H1 (cell line): ENCODE measurements at regions not wholly inside any gene's neighbourhood (a gene's known extent, or its start where the extent isn't known, plus 50 kb on each side); places are given as distances from the start of the nearest gene placed in this dataset.

Experiments
- EZH2 ChIP-seq: fragments of 200-600 bp; sonication (generic); IDR thresholded peaks from 2 replicates; pipeline ENCODE4 v1.7.1; 2012; ENCODE audit warnings: low read depth, mild to moderate bottlenecking, moderate library complexity, low read length, inconsistent platforms; ENCODE audit not compliant: severe bottlenecking
- PHF8 ChIP-seq: fragments of 200-600 bp; sonication (generic); conservative IDR thresholded peaks from 2 replicates; pipeline ENCODE4 v1.7.1; 2012; ENCODE audit warnings: low read depth, mild to moderate bottlenecking, inconsistent platforms, low read length, moderate library complexity
- SAP30 ChIP-seq: fragments of 300-600 bp; sonication (generic); IDR thresholded peaks from 2 replicates; pipeline ENCODE4 v1.7.1; 2012; ENCODE audit warnings: low read length, moderate library complexity, mild to moderate bottlenecking, inconsistent platforms; ENCODE audit not compliant: insufficient read depth, insufficient replicate concordance
- SIN3A ChIP-seq, 2 experiments: IDR thresholded peaks in 1 of 2; conservative IDR thresholded peaks in 1 of 2; 2 replicates each; pipeline ENCODE4 v1.6.1; 2011 to 2012; ENCODE audit warnings: low read length in 2 of 2, improper control_type of control experiment in 1 of 2, low read depth in 1 of 2, mild to moderate bottlenecking in 1 of 2
- TF ChIP-seq, protein P1 (sequence below): fragments of 300-600 bp; sonication (generic); IDR thresholded peaks from 2 replicates; pipeline ENCODE4 v1.7.1; 2012; ENCODE audit warnings: low read length, moderate library complexity, mild to moderate bottlenecking, inconsistent platforms; ENCODE audit not compliant: insufficient replicate concordance

DNA sequence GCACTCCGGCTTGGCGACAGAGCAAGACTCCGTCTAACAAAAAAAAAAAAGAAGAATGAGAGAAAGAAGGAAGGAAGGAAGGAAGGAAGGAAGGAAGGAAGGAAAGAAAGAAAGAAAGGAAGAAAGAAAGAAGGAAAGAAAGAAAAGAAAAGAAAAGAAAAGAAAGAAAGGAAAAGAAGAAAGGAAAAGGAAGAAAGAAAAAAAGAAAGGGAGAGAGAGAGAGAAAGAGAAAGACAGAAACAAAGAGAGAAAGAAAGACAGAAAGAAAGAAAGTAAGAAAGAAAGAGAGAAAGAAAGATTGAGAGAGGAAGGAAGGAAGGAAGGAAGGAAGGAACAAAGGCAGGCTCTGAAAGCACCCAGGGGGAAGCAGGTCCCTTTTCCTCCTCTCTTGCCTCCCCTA, 336.6 kb upstream of the GATB start (continued):
- TF ChIP-seq, protein P1, sequence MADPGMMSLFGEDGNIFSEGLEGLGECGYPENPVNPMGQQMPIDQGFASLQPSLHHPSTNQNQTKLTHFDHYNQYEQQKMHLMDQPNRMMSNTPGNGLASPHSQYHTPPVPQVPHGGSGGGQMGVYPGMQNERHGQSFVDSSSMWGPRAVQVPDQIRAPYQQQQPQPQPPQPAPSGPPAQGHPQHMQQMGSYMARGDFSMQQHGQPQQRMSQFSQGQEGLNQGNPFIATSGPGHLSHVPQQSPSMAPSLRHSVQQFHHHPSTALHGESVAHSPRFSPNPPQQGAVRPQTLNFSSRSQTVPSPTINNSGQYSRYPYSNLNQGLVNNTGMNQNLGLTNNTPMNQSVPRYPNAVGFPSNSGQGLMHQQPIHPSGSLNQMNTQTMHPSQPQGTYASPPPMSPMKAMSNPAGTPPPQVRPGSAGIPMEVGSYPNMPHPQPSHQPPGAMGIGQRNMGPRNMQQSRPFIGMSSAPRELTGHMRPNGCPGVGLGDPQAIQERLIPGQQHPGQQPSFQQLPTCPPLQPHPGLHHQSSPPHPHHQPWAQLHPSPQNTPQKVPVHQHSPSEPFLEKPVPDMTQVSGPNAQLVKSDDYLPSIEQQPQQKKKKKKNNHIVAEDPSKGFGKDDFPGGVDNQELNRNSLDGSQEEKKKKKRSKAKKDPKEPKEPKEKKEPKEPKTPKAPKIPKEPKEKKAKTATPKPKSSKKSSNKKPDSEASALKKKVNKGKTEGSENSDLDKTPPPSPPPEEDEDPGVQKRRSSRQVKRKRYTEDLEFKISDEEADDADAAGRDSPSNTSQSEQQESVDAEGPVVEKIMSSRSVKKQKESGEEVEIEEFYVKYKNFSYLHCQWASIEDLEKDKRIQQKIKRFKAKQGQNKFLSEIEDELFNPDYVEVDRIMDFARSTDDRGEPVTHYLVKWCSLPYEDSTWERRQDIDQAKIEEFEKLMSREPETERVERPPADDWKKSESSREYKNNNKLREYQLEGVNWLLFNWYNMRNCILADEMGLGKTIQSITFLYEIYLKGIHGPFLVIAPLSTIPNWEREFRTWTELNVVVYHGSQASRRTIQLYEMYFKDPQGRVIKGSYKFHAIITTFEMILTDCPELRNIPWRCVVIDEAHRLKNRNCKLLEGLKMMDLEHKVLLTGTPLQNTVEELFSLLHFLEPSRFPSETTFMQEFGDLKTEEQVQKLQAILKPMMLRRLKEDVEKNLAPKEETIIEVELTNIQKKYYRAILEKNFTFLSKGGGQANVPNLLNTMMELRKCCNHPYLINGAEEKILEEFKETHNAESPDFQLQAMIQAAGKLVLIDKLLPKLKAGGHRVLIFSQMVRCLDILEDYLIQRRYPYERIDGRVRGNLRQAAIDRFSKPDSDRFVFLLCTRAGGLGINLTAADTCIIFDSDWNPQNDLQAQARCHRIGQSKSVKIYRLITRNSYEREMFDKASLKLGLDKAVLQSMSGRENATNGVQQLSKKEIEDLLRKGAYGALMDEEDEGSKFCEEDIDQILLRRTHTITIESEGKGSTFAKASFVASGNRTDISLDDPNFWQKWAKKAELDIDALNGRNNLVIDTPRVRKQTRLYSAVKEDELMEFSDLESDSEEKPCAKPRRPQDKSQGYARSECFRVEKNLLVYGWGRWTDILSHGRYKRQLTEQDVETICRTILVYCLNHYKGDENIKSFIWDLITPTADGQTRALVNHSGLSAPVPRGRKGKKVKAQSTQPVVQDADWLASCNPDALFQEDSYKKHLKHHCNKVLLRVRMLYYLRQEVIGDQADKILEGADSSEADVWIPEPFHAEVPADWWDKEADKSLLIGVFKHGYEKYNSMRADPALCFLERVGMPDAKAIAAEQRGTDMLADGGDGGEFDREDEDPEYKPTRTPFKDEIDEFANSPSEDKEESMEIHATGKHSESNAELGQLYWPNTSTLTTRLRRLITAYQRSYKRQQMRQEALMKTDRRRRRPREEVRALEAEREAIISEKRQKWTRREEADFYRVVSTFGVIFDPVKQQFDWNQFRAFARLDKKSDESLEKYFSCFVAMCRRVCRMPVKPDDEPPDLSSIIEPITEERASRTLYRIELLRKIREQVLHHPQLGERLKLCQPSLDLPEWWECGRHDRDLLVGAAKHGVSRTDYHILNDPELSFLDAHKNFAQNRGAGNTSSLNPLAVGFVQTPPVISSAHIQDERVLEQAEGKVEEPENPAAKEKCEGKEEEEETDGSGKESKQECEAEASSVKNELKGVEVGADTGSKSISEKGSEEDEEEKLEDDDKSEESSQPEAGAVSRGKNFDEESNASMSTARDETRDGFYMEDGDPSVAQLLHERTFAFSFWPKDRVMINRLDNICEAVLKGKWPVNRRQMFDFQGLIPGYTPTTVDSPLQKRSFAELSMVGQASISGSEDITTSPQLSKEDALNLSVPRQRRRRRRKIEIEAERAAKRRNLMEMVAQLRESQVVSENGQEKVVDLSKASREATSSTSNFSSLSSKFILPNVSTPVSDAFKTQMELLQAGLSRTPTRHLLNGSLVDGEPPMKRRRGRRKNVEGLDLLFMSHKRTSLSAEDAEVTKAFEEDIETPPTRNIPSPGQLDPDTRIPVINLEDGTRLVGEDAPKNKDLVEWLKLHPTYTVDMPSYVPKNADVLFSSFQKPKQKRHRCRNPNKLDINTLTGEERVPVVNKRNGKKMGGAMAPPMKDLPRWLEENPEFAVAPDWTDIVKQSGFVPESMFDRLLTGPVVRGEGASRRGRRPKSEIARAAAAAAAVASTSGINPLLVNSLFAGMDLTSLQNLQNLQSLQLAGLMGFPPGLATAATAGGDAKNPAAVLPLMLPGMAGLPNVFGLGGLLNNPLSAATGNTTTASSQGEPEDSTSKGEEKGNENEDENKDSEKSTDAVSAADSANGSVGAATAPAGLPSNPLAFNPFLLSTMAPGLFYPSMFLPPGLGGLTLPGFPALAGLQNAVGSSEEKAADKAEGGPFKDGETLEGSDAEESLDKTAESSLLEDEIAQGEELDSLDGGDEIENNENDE = no peak
- TF ChIP-seq PHF8 (no peak), SIN3A (conservative IDR thresholded peaks at IDR 0.05 in 1 of 2, IDR thresholded peaks at IDR 0.05 in 1 of 2; ENCODE audit: low read depth in 1 of 2, low read length in 2 of 2) (no peak), EZH2 (no peak), SAP30 (no peak)
